Esophagus muscularis mucosa (tissue), 4 donors: ENCODE measurements at regions not wholly inside any gene's neighbourhood (a gene's known extent, or its start where the extent isn't known, plus 50 kb on each side); places are given as distances from the start of the nearest gene placed in this dataset.

Experiments used
- DNase-seq: peaks from one replicate; pipeline ENCODE4 v3.0.0-alpha.2; 2017; ENCODE audit errors: extremely low spot score
- H3K27ac ChIP-seq, 4 donors: fragments of 200-600 bp; sonication (generic); replicated peaks in 1 of 4; 1 replicate in 3 of 4; 2 replicates in 1 of 4; pipeline ENCODE4 v1.5.1; 2016 to 2019; ENCODE audit warnings: mild to moderate bottlenecking in 1 of 4
- H3K27me3 ChIP-seq, 4 donors: fragments of 200-600 bp; sonication (generic); one replicate each; pipeline versions ENCODE4 v1.5.1 to v1.6.0; 2016 to 2019
- H3K36me3 ChIP-seq, 4 donors: fragments of 200-600 bp; sonication (generic); one replicate each; pipeline ENCODE4 v1.5.1; 2016 to 2019
- H3K4me1 ChIP-seq, 4 donors: fragments of 200-600 bp; sonication (generic); one replicate each; pipeline ENCODE4 v1.5.1; 2016 to 2019
- H3K4me3 ChIP-seq, 4 donors: fragments of 200-600 bp; sonication (generic); 1 replicate in 2 of 4; 2 replicates in 2 of 4; pipeline ENCODE4 v1.5.1; 2016 to 2019; ENCODE audit warnings: mild to moderate bottlenecking in 4 of 4, moderate library complexity in 1 of 4
- H3K9me3 ChIP-seq, 4 donors: fragments of 200-600 bp; sonication (generic); 1 replicate in 3 of 4; 2 replicates in 1 of 4; pipeline ENCODE4 v1.5.1; 2016 to 2019
- EP300 ChIP-seq: sonication (generic); formaldehyde crosslinking; IDR thresholded peaks from one replicate; pipeline ENCODE4 v1.6.1; 2017; ENCODE audit warnings: antibody characterized with exemption
- POLR2A ChIP-seq: fragments of 450-650 bp; IDR thresholded peaks from one replicate; pipeline ENCODE4 v1.6.1; 2017; ENCODE audit warnings: antibody characterized with exemption, moderate library complexity, mild to moderate bottlenecking, low read depth
- POLR2AphosphoS5 ChIP-seq, 2 donors: sonication (generic); formaldehyde crosslinking; IDR thresholded peaks; one replicate each; pipeline ENCODE4 v1.6.1; 2017; ENCODE audit warnings: antibody characterized with exemption in 2 of 2
- WGBS: methylation state at CpG from one replicate; pipeline ENCODE4 v1.1.5; 2018; 5-methylcytosine and 5-hydroxymethylcytosine counted together
- intact Hi-C: fragments of 100-400 bp; cut with DNase I; formaldehyde crosslinking; loops from one replicate; pipeline ENCODE4 v1.15.1; 2023
- TF ChIP-seq, protein P1 (sequence below), 3 experiments: fragments of 200-600 bp in 2 of 3; fragments of 450-650 bp in 1 of 3; sonication (generic) in 2 of 3; IDR thresholded peaks; one replicate each; pipeline ENCODE4 v1.5.1; 2017 to 2019; ENCODE audit warnings: antibody characterized with exemption in 3 of 3, mild to moderate bottlenecking in 2 of 3, moderate library complexity in 1 of 3

DNA sequence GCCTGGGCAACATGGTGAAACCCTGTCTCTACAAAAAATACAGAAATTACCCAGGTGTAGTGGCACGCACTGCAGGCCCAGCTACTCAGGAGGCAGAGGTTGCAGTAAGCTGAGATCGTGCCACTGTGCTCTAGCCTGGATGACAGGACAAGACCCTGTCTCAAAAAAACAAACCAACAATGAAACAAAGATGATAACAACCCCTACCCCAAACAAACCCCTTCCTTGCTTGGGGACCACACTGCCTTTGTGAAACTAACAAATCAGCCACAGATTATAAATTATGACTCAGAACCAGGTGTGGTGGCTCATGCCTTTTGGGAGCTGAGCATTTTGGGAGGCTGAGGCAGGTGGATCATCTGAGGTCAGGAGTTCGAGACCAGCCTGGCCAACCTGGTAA lies 75.3 kb upstream of the RPH3AL start:
- Histone ChIP-seq H3K4me1 (no peaks in the 10 kb centered on the region), H3K27me3 (peaks cover 0 to 3% (median 0%) of the 10 kb centered on the region in 4 donors), H3K36me3 (no peaks in the 10 kb centered on the region), H3K9me3 (peaks cover 0 to 12% (median 6%) of the 10 kb centered on the region in 4 donors), H3K27ac (no peak overlapping the region), H3K4me3 (no peak overlapping the region)
- DNase-seq = no peak
- 90% methylated on average over 3 of the region's 3 CpGs for WGBS
- TF ChIP-seq POLR2AphosphoS5 (IDR thresholded peaks at IDR 0.05) (no peak), POLR2A (no peak), EP300 (no peak)
- TF ChIP-seq, protein P1, sequence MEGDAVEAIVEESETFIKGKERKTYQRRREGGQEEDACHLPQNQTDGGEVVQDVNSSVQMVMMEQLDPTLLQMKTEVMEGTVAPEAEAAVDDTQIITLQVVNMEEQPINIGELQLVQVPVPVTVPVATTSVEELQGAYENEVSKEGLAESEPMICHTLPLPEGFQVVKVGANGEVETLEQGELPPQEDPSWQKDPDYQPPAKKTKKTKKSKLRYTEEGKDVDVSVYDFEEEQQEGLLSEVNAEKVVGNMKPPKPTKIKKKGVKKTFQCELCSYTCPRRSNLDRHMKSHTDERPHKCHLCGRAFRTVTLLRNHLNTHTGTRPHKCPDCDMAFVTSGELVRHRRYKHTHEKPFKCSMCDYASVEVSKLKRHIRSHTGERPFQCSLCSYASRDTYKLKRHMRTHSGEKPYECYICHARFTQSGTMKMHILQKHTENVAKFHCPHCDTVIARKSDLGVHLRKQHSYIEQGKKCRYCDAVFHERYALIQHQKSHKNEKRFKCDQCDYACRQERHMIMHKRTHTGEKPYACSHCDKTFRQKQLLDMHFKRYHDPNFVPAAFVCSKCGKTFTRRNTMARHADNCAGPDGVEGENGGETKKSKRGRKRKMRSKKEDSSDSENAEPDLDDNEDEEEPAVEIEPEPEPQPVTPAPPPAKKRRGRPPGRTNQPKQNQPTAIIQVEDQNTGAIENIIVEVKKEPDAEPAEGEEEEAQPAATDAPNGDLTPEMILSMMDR (IDR thresholded peaks at IDR 0.05) = no peak
- intact Hi-C loops = no loop called here

DNA sequence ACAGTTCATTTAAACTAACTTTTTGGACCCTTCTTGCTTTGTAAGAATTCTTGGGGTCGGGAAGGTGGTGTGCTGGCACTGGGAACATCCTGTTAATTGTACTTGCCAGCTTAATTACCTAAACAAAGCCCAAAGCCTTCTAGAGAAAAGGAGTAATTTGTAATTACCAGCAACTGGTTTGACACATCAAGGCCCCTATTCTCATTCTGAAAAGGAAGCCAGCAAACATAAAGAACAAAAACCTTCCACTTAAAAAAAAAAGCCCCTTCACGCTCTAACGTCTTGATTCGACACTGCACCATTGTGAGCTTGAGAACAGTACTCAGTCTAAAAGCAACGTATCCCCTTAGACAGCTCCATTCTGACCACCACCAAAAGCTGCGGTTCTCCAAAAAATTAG lies 74.7 kb upstream of the RPH3AL start:
- Histone ChIP-seq H3K27me3 (peaks cover 0 to 9% (median 0%) of the 10 kb centered on the region in 4 donors), H3K4me3 (no peak overlapping the region), H3K36me3 (no peaks in the 10 kb centered on the region), H3K27ac (no peak overlapping the region), H3K9me3 (peaks cover 0 to 12% (median 6%) of the 10 kb centered on the region in 4 donors), H3K4me1 (no peaks in the 10 kb centered on the region)
- TF ChIP-seq POLR2AphosphoS5 (IDR thresholded peaks at IDR 0.05) = no peak
- TF ChIP-seq EP300 = no peak
- no peak for TF ChIP-seq POLR2A
- TF ChIP-seq, protein P1 (IDR thresholded peaks at IDR 0.05) = no peak
- intact Hi-C loops = no loop called here
- no peak for DNase-seq
- WGBS = 59% methylated on average over 6 of the region's 6 CpGs

DNA sequence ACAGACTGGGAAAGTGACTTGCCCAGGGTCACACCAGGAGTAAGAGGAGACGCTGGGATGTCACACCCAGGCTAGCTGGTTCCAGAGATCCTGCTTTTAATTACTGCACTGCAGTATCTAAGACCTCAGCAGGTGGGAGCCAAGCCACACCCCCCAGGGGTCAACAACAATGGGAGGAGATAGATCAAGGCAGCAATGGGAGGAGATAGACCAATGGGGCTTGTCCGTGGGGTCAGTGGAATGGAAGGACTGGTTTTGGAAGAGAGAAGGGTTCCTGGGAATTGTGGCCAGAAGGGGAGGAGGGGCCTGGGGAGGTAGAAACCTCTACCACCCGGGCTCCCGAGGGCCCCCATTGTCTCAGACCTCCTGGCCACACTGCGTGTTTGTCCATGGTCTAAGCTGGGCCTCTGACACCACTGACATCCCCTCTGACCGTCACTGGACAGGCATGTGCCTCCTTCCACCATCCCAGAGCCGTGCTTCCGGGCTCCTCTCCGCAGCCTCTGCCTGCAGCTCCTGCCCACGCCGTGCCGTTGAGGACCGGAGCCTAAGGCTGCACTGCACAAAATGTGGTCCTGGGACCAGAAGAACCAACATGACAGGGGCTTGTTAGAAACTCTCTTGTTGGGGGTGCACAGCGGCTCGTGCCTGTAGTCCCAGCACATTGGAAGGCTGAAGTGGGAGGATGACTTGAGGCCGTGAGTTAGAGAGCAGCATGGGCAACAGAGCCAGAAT lies 69.8 kb upstream of the RPH3AL start:
- no peaks in the 10 kb centered on the region for H3K9me3 ChIP-seq
- H3K4me3 ChIP-seq = no peak overlapping the region
- peaks cover 0 to 10% (median 0%) of the 10 kb centered on the region in 4 donors for H3K27me3 ChIP-seq
- H3K4me1 ChIP-seq = no peaks in the 10 kb centered on the region
- intact Hi-C loops = no loop called here
- H3K27ac ChIP-seq = no peak overlapping the region
- DNase-seq = no peak
- H3K36me3 ChIP-seq = no peaks in the 10 kb centered on the region
- TF ChIP-seq POLR2A = no peak
- no peak for TF ChIP-seq POLR2AphosphoS5 (IDR thresholded peaks at IDR 0.05)
- no peak for TF ChIP-seq EP300
- TF ChIP-seq, protein P1 (IDR thresholded peaks at IDR 0.05) = no peak
- WGBS = 82% methylated on average over 13 of the region's 16 CpGs

DNA sequence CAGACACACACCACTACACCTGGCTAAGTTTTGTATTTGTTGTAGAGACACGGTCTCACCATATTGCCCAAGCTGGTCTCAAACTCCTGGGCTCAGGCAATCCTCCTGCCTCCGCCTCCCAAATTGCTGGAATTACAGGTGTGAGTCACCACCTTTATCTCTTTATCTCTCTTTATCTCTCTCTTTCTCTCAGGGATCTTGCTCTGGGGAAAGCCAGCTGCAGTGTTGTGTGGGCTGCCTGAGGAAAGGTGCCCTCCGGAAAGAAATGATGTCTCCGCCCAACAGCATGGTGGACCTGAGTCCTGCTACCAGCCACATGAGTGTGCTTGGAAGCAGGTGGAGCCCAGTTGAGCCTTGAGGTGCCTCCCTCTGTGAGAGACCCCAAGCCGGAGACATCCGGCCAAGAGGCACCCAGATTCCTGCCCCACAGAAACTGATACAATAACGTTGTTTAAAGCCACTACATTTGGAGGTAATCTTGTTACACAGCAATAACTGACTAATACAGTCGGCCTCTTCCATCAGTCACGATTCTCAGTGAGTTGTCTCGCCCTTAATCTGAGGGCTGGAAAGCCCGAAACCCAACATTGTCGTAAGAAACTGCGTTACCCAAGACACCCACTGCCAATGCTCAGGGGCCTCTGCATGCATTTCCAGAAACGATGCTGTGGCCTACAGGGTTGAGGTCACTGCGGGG lies 68.0 kb upstream of the RPH3AL start:
- Histone ChIP-seq H3K4me3 (no peak overlapping the region), H3K27ac (no peak overlapping the region), H3K4me1 (no peaks in the 10 kb centered on the region), H3K9me3 (no peaks in the 10 kb centered on the region), H3K36me3 (no peaks in the 10 kb centered on the region), H3K27me3 (peaks cover 0 to 10% (median 0%) of the 10 kb centered on the region in 4 donors)
- intact Hi-C loops = no loop called here
- WGBS = 94% methylated on average over 15 of the region's 15 CpGs
- no peak for DNase-seq
- TF ChIP-seq EP300 (no peak), POLR2A (no peak), POLR2AphosphoS5 (IDR thresholded peaks at IDR 0.05) (no peak)
- TF ChIP-seq, protein P1 (IDR thresholded peaks at IDR 0.05) = no peak
